LoVo (cell line): ENCODE measurements at regions not wholly inside any gene's neighbourhood (a gene's known extent, or its start where the extent isn't known, plus 50 kb on each side); places are given as distances from the start of the nearest gene placed in this dataset.
A peak's percentile ranks its signal among the peaks of the same experiment; 100 is the strongest.
"Not testable (repeated sequence)": the region's sequence is repeated elsewhere in the genome, so short reads cannot be mapped to it uniquely, and the experiment has no call there.

Experiments used
- DNase-seq: peaks from one replicate; pipeline ENCODE4 v3.0.0-alpha.2; 2016; ENCODE audit warnings: low spot score

DNA sequence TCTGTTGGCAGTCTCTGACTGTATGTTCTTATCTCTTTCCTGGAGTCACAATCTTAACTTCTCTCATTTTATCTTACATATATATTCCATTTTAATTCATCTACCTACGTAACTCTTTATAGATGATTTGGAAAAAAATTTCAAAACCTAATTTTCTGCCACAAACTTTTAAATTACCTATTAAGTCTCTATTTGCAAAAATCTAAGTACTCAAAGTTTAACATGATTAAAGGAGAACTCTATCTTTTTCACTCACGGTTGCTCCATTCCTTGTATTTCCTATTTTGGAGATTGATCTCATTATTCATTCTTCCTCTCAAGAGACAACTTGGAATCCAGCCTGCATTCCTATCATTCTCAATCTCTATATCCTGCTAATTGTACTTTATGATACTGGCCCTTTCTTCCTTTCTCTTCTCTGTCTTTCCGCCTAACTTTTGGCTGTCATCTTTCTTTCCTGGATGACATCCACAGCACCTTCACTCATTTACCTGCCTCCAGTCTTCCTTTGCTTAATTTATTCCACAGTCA lies 1071.1 kb upstream of the CITED2 start:
- DNase-seq: no peak

DNA sequence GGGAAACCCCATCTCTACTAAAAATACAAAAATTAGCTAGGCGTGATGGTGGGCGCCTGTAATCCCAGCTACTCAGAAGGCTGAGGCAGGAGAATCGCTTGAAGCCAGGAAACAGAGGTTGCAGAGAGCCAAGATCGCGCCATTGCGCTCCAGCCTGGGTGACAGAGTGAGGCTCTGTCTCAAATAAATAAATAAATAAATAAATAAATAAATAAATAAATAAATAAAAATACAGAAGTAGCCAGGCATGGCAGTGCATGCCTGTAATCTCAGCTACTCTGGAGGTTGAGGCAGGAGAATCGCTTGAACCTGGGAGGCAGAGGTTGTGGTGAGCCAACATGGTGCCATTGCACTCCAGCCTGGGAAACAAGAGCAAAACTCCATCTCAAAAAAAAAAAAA lies 1068.7 kb upstream of the CITED2 start:
- DNase-seq: not testable (repeated sequence)

DNA sequence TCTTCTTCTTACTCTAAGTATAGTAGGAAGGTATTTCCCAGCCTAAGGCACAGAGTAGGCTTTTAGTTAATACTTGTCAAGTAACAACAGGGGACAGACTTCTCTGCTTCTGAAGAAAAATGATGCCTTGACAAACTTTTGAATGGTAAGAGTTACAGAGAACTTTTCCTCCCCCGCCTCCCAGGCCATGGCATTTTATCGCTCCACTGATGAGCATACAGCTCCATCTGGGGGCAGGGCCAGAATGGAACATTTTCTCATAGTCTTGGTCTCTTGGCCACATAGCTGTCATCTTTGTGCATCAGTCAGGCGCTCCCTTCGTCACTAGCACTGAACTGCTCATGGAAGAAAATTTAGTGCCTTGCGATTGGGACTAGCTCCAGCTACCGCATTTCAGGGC lies 1066.8 kb upstream of the CITED2 start:
- peak; percentile 13 for DNase-seq

DNA sequence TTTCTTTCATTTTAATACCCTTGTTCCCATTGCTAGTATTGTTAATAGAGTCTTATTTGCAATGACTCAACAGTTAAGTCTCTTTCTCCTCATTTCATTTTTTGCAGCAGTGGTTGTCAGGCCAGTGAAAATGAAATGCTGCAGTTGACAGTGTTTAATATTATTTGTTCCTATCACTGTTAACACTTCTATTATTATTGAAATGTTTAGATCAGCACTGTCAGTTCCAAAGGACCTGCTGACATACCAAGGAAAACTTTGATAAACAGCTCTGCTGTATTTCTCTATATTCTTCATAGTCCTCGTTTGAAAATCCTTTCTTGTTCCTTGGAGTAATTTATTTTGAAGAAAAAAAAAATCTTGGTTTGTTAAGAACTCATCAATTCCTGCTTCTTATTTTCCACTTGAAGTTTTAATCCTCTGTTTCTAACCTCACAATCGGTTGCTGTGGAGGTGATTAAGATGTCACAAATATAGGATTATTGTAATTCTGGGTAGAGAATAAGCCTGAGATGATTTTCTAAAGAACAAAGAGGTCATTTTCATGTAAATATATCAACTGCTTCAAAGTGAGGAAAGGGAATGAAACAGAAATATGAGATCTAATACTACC lies 1065.9 kb upstream of the CITED2 start:
- no peak for DNase-seq

DNA sequence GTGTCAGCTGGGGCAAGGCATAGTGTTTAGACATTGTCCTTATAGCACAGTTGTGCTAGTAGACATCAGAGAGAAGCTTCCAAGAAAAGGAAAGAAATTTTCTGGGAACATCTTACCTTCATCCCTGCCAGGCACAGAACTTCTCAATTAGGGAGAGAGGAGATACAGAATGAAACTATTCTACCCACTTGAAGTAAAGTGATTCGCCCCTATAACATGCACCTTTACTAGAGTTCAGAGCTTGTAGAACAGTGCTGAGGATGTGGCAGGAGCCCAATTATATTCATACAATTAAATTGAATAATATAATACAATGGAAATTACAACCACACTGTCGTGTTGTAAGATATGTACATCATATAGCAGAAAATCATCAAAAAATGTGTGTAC lies 1063.9 kb upstream of the CITED2 start:
- no peak for DNase-seq

DNA sequence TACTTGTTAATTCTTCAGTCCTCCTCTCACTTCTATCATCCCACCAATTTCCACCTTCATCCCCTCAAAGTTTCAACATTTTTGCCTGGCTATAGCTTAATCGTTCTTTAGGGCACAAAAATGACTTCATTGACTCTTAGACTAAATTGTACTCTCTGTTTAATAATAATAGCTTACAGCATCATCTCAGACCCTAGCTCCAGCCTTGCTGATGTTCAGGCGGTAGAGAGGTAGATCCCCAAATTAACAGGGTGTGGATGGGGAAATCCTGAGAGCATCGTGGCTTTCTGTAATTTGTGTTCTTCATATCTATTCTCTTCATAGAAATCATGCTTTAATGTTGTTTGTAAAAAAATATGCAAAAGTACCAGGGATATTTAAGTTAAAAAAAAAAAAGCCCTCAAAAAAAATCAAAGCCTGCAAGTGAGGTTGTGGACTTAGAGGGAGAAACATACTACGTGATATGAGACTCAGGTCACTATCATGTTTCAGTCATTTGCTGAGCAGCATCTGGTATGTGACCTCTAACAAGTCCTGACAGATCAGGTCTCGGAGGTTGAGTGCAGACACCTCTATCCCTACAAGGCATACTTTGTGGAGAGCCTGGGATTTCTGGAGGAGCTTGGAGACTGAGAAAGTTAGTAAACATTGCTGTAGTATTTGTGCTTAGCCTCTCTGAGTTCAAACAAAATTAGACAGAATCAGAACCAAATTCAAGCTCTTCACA lies 1063.3 kb upstream of the CITED2 start:
- no peak for DNase-seq

DNA sequence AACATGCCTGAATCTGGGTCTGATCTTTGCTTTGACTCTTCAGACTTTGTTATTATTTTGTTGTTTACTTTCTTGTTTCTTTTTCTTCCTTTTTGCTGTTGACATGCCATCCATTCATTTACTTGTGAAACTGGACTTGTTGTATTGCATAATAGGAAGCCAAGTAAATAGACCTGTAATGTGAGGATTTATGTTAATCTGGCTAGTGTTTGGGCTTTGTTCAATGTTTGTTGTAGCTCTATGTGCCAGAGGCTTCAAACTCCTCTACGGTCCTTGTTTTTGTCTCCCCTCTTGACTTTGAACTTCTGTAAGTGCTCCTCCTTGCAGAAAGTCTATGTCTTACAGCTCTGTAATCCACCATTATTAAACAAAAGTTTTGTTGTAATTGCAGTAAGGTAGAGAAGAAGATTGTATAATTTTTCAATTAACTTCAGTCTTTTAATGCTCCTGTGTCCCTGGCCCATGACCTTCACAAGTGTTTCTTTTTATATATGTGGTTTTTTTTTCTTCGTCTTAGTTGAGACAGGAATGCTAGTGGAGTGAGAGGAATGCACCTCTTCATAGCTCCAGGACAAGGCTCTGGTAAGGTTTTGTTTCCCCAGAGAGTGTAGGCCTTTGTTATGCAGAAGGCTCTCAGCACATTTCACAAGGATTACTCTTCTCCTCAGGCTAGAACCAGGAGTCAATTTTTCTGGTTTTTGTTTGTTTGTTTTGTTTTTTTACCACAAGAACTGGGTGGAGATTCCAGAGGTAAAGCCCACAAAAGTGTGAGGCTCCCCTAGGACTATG lies 1061.8 kb upstream of the CITED2 start:
- DNase-seq: no peak

DNA sequence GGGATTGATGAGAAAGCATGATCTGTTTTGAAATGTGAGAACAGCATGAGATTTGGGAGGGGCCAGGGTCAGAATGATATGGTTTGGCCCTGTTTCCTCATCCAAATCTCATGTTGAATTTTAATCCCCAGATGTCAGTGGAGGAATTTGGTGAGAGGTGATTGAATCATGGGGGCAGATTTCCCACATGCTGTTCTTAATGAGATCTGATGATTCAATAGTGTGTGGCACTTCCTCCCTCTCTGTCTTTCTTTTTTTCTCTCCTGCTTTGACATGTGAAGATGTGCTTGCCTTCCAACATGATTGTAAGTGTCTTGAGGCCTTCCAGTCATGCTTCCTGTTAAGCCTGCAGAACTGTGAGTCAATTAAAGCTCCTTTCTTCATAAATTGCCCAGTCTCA lies 1060.3 kb upstream of the CITED2 start:
- no peak for DNase-seq

DNA sequence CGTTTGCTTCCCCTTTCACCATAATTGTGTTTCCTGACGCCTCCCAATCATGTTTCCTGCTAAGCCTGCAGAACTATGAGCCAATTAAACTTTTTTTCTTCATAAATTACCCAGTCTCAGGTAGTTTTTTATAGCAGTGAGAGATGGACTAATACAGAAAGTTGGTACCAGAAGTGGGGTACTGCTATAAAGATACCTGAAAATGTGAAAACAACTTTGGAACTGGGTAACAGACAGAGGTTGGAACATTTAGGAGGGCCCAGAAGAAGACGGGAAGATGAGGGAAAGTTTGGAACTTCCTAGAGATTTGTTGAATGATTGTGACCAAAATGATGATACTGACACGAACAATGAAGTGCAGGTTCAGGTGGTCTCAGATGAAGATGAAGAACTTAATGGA lies 1058.6 kb upstream of the CITED2 start:
- no peak for DNase-seq

DNA sequence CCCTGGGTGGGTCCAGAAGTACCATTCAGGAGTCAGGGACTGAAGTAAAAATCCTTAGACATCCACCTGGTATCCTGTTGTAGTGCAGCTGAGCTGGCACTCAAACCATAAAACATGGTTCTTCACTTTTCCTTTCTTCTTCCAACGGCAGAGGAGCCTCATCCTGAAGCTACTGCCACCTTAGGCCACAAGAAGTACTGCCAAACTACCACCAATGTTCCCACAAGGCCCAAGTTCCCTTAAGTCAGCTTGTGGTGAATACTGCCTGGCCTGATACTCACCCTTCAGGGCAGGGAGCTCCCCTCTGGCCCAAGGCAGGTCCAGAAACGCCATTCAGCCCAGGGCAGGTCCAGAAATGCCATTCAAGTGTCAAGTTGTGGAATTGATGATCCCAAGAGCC lies 1053.4 kb upstream of the CITED2 start:
- no peak for DNase-seq

DNA sequence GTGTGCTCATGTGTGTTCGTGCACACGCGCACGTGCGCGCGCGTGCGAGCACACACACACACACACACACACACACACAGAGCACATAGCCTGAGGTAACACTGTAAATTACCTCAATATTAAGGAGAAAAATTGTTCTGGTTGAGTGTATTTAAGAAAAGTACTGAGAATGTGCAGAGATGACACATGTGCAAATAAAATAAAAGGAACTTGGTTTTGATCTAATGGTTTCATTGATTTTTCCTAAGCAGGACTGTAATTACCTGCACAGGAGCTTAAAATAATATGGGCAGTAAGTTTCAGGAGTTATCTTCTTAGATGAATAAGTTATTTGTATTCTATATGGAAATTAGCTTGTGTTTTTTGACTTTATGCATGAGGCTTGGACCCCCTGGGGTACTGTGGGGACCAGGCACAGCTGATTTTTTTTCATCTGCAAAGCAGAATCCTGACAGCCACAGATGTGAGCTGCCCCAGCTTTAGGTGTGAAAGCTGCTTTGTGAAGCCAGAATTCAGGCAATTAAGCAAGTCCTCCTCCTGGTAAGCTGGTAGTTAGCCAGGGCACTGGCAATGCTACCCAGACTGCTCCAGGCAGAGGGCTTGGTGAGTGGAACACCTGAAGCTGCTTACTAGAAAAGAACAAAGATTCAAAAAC lies 1040.6 kb upstream of the CITED2 start:
- no peak for DNase-seq

DNA sequence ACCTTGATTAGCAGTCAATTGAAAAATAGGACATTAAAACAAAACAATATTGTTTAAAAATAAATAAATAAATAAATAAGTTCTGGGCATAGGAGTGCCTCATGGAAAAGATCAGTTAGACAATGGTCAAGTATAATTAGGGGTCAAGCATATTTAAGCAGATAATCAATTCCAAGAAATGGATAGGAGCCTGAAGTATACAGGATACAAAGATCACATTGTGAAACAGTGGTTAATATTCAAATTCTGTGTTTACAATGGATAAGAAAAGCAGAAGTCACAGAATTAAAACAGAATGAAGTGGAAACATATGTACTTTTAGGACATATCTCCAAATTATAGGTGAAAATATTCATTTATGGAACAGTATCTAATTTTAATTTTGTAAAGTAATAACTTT lies 1028.6 kb upstream of the CITED2 start:
- DNase-seq: no peak

DNA sequence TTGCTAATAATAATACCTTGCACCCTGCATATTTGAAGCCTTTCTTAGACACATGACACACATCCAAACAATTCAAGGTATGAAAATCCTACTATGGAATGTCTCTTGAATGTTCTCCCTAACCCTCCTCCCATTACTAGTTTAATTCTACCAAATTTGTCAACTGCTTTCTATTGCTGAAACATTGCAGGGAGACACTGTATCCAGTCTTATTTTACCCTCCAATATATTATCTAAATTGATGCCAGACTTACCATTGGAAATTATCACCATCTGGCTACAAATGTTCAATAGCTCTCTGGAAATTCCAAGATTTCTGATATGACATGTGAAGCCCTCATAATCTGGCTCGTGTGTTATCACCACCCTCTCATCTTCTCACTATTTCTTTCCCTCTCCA lies 1027.3 kb upstream of the CITED2 start:
- no peak for DNase-seq

DNA sequence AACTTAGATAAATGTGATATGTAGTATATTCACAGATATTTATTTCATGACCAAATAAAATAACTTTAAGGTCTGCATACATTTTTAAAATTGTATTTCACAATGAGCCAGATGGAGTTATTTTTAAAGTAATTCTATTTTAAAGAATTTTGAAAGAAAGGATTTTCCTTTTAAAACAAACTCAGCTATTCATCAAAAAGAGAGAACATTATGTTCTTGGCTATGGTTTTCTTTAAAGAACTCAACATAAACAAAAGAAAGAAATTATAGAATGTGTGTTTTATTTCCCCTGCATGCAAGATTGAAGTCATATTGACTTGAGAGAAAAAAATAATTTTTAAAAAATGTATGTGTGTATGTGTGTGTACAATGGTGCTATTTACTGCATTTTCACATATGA lies 1023.6 kb upstream of the CITED2 start:
- DNase-seq: no peak

DNA sequence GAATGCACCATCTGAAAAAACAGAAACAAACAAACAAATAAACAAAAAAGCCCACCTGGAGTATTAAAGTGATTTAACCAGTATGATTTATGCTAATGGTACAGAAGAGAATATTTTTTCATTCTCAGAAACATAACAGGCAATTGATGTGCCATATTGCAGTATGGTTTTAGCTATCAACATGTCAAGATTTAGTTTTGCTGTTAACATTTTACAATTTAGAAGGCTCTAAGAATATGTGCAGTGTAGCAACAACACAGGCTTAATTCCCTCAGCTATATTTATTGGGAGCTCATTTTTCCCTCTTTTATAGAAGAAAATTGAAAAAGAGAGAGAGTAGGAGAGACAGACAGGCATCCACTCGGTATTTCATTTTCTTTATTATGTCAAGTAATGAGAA lies 1022.7 kb upstream of the CITED2 start:
- DNase-seq: no peak

DNA sequence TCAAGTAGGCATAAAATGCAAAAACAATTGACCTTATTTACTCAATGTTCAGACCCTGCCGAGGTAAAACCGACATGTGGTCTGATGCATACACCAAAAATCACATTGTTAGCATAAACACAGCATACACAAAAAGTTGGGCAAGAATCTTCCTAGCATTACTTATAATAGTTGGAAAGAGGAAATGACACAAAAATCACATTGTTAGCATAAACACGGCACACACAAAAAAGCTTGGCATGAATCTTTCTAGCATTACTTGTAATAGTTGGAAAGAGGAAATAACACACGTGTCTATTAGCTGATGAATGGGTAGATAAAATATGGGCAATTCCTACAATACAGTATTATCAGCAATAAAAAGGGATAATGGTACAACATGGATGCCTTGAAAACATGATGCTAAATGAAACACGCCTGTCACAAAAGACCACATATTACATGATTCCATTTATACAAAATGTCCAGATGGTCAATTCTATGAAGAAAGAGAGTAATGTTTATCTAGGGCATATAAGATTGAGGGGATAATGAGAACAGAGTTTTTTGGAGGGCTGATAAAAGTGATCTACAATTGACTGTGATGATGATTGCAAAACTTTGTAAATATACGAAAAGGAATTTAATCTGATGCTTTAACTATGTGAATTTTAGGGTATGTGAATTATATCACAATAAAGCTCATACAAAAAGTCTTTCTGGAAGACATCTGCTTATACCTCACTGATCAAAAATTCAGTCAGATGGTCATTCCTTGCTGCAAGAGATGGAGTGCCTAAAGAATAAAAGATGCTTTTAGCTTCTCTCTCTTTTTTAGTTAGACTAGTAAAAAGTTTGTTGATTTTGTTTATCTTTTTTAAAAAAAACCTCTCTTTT lies 1019.5 kb upstream of the CITED2 start:
- no peak for DNase-seq

DNA sequence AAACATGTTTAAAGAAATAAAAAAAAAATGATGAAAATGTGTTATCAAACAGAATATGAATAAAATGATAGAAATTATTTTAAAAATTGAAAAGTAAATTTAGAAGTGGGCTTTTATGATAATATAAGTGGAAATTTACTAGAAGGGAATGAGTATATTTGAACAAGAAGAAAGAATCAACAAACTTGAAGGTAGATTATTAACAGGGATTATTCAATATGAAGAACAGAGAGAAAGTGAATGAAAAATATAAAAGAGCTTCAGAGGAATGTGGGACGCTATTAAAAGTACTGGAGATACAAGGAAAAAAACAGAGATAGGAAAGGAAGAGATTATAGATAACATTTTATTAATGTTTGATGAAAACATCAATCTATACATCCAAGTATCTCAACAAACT lies 1014.4 kb upstream of the CITED2 start:
- DNase-seq: no peak

DNA sequence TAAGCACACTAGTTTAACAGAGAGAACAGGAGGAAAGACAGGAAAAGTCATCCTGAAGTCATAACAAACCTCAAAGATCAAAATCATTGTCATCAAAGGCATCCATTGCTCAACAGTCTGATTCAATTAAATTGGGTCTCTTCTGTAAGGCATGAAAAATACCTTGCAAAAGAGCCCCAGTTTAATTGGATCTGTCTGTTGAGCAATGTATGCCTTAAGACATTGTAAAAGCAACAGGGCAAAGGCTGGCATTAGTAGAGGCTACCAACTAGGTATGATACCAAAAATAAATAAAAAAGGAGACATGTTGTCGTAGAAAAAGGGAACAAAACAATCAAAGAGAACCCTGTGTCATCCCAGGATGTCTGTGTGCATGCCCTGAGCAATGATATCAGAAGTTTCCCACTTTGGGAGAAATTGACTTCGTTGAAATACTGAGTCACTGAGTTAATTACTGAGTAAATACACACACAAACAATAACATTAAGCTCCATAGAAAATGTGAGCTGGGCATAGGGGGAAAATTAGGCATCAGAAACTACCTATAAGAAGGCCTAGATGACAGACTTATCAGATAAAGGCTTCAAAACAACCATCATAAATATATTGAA lies 1013.8 kb upstream of the CITED2 start:
- no peak for DNase-seq

DNA sequence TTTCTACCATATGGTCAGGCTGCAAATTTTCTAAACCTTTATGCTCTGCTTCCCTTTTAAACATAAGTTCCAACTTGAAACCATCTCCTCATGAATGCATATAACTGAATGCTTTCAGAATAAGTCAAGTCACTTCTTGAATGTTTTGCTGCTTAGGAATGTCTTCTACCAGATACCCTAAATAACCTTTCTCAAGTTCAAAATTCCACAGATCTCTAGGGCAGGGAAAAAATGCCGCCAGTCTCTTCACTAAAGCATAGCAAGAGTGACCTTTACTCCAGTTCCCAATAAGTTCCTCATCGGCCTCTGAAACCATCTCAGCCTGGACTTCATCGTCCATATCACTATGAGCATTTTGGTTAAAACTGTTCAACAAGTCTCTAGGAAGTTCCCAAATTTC lies 1011.2 kb upstream of the CITED2 start:
- no peak for DNase-seq

DNA sequence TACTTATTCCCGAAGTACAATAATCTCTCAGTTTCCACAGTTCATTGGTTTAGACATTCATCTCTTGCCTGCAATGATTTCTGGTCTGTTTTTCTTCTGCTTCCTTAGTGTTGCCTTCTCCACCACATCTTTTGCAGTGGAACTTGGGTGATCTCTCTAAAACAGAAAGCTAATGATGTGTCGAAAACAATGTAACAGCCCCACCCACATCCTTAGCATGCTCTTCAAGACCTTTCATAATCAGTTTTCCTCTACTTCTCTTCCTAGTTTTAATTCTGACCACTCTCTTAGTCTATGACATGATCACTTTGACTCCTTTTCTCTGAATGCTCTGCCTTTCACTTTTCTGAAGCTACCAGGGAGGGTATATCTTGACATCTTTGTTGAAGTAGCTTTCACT lies 1007.9 kb upstream of the CITED2 start:
- no peak for DNase-seq
